EL (cell line): ENCODE measurements at regions not wholly inside any gene's neighbourhood (a gene's known extent, or its start where the extent isn't known, plus 50 kb on each side); places are given as distances from the start of the nearest gene placed in this dataset.

Source experiments
- DNase-seq: peaks from one replicate; pipeline ENCODE4 v3.0.0-alpha.2; 2016

DNA sequence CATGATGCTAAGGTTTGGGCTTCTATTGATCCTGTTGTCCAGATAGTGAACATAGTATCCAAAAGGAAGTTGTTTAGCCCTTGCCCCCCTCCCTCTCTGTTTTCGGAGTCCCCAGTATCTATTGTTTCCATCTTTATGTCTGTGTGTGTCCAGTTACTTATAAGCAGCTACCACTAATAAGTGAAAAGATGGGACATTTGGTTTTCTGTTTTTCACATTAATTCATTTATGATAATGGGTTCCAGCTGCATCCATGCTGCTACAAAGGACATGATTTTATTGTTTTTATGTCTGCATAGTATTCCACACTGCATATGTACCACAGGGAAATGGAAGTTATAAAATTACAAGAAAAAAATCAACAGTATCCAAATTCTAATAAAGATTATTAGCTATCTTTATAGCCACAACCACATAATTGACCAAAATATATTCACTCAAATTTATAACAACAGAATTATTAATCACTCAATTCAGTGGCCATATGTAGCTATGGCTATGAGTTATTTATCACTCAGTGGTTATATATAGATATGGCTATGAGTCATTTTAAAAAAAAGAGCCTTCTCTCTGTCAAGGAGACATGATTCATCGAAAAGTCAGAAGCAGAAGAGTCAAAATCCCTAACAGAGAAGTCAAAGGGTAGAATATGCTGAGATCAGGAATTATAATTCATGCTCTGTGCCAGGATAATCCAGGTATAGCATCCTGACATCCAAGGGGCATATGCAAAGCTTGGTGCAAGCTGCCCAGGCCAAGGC lies 367.5 kb downstream of the DEPDC1B start:
- DNase-seq: peak; percentile 69

DNA sequence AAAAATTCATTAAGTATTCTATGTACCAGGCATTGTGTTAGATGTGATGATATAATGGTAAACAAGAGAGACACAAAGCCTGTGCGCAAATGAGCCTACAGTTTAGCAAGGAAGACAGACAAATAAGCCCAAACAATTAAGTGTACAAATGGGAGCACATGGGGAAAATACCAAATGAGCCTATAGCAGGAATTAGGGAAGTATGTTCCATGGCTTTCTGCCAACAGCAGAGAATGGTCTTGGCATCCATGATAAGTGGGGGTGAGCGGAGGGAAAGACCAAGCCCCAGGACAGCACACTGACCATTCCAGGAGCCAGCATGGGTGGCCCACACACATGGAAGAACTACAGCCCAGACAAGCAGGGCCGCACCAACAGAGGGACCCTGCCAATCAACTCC lies 369.7 kb downstream of the DEPDC1B start:
- DNase-seq: no peak

DNA sequence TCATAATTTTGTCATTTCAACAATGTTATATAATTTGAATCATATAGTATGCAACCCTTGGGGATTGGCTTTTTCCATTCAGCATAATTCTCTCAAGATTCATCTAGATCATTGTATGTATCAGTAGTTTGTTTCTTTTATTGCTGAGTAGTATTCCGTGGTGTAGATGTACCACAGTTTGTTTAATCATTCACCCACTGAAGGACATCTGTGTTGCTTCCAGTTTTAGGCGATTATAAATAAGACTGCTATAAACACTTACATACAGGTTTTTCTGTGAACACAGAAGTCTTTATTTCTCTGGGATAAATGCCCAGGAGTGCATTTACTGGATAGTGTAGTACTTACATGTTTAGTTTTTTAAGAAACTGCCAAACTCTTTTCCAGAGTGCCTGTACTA lies 374.1 kb downstream of the DEPDC1B start:
- no peak for DNase-seq

DNA sequence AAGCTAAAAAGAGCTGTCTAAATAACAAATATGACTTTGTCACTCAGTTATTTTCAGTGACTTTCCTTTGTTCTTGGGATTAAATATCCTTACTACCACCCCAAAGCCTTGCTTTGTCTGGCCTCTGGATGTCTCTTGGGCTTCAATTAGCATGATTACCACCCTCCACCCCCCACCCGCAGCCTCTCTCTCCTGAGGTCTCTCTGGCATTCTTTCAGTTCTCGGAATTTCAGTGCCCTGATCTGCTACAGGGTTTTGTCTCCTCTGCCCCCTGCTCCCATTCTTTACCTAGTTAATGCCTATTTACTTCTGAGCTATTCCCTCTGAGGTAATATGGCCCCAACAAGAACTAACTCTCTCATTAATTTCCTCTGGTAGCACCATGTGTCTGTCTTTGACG lies 376.4 kb downstream of the DEPDC1B start:
- no peak for DNase-seq

DNA sequence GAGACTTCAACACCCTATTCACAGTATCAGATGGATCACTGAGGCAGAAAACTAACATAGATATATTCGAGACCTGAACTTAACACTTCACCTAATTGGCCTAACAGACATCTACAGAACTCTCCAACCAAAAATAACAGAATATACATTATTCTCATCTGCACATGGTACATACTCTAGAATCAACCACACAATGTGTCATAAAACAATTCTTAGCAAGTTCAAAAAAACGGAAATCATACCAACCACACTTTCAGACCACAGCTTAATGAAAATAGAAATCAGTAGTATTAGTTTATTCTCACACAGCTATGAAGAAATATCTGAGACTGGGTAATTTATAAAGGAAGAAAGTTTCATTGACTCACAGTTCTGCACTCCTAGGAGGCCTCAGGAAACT lies 387.9 kb downstream of the DEPDC1B start:
- DNase-seq: no peak

DNA sequence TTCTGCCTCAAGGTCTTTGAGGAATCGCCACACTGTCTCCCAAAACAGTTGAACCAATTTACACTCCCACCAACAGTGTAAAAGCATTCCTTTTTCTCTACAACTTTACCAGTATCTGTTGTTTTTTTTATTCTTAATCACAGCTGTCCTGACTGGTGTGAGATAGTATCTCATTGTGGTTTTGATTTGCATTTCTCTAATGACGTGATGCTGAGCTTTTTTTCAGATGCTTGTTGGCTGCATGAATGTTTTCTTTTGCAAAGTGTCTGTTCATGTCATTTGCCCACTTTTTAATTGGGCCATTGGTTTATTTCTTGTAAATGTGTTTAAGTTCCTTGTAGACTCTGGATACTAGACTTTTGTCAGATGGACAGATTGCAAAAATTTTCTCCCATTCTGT lies 400.0 kb downstream of the DEPDC1B start:
- peak; percentile 3 for DNase-seq

DNA sequence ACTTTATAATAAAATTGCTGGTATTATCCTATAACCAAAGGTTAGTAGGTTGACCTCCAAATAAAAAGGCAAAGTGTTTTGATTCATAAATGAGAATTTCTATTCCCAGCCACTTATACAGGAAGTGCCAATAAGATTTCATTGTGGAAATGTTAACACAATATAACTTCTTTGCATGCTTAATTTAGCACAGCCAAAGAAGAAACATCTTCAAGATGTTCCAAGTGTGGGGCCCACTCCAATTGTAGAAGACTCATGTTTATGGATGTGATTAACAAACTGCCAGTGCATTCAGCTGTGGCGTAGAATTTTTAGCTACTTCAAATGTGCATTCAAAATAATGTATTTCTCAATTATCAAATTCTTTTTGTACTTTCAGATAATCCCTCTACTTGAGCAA lies 402.3 kb downstream of the DEPDC1B start:
- DNase-seq: no peak

DNA sequence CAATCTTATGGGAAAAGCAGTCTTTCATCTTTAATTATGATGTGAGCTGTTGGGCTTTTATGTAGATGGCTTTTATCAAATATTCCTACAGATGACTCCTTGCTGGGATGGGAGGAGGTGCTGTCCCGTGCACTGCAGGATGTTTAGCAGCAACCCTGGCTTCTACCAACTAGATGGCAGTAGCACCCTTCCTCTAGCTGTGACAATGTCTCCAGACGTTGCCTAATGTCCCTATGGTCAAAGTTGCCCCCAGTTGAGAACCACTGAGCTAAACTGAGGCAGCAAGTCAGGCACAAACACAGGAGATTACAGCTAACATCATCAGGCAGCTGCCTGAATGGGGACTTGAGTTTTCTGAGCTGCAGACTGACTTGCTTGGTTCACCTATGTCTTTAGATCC lies 401.9 kb upstream of the PDE4D start:
- DNase-seq: peak; percentile 46

DNA sequence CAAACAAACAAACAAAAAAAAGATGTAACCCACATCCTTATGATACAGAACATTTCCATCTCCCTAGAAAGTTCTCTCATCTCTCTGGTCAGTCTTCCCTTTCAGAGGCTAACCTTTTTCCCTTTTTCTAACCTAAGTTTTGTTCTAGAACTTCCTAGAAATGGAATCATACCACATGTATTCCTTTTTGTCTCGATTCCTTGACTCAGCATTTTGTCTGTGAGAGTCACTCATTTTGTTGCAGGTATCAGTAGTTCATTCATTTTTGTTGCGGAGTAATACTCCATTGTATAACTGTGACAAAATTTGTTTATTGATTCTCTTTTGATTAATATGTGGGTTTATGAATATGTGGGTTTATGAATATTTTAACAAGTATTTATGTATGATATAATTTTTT lies 400.0 kb upstream of the PDE4D start:
- DNase-seq: no peak

DNA sequence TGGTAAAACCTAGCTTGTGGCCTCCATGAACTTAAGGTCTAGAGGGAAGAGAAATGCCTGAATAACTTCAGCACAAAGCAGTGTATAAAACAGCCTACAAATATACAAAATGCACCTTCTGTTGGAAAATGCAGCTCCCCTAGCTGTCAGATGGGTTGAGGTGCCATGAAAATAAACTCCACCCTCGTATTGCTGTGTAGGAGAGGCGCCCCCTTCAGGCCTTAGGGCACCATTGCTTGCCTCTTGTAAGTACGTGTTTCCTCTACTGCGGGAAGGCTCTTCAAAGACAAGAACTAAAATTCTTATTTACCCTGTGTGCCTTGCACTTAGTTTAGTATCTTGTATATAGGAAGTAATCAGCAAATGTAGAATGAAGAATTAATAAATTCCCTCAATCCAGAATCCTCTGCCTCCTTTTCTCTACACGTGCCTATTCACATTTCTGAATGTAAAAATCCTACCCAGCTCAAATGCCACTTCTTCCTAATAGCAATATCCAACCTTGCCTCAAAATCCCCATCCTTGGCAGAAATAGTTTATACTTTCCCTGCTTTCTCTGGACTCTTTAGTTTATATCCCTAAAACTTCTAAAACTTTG lies 393.7 kb upstream of the PDE4D start:
- DNase-seq: peak; percentile 67

DNA sequence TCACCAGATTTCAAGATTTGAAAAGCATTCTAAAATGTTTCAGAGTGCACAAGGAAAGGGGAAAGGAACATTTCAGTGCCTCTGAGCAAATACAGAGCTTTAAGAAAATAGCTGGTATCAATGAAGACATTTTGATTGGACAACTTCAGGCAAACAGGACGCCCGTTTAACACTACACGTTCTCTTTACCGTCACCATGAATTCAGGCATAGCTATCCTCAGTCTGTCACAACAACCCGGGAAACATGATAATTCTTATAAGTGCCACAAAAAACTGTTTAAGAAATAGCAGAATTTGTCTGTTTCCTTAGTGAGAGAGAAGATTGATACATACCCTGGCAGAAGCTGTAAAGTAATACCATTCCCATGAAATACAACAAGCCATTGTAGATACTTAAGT lies 392.4 kb upstream of the PDE4D start:
- no peak for DNase-seq

DNA sequence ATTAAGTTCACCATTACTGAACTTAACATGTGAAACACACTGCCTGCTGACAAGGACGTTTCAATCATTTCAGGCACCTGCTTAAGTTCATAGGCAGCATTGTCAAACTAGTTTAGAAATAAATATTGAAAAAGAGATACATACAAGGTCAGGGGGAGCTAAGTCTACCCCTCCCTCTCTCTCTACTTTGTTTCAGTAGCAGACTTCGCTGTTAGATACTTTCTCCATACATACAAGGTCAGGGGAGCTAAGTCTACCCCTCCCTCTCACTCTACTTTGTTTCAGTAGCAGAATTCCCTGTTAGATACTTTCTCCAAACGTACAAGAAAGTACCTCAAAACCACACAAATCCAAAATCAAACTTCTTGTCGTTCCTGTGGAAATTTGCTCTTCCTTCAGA lies 387.4 kb upstream of the PDE4D start:
- no peak for DNase-seq

DNA sequence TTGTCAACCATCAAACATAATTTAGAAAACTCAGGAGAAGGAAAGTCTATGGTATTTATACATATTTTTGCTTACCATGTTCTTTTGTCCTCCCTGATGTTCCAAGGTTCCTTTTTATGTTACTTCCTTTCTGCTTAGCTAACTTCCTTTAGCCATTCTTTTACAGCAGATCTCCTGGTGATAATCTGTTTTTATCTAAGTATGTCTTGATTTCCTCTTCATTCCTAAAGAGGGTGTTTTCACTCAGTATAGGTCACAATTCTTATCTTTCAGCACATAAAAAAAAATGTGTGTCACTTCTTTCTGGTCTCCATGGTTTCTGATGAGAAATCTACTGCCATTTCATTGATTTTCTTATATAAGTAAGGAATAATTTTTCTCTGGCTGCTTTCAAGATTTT lies 384.4 kb upstream of the PDE4D start:
- DNase-seq: no peak

DNA sequence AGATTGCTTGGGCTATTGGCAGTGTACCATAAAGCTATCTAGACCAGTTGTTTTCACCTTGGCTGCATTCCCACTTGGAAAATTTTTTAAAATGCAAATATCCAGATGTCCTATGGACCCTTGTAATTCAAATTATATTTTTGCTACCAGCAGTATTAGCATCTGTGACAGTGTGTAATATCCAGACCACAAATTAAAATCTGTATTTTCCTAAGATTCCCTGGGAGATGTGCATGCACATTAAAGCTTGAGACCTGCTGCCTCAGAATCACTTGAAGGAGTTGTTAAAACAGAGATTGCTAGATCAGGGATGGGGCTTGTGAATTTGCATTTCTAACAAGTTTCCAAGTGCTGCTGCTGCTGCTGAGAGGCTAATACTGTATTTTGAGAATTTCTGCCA lies 381.2 kb upstream of the PDE4D start:
- DNase-seq: no peak

DNA sequence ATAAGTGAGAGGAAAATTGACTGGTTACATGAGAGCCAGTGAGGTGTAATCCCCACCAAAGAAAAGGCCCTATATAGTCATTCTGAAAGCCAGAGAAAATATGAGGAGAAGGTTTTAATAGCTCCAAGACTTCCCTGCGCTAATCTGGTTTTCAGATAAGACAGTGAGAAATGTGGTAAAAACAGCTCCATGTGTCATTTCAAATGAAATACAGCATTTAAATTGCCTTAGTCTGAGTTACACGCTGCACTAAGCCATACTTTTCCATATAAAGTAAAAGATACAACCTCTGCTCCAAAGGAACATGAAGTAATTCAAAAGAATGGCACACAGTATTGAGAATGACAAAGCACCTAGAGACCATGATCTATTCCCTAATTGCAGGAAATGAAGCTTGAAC lies 378.0 kb upstream of the PDE4D start:
- DNase-seq: no peak

DNA sequence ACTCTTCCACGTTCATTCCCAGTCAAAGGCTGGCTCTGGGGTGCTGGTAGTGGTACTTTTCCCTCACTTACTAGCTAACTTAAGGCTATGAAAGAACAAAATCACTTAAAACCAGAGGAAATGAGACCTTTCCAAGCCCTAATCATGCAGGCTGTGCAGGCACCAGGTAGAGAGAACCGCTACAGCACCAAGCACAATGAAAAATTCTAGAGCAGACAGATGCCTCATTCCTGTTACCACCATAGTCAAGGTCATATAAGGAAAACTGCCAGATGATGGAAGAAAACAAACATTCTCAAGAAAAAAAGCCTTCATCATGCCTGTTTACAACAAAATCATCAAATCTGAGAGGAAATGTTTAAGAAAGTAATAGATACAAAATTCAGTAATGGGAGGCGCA lies 374.4 kb upstream of the PDE4D start:
- DNase-seq: no peak

DNA sequence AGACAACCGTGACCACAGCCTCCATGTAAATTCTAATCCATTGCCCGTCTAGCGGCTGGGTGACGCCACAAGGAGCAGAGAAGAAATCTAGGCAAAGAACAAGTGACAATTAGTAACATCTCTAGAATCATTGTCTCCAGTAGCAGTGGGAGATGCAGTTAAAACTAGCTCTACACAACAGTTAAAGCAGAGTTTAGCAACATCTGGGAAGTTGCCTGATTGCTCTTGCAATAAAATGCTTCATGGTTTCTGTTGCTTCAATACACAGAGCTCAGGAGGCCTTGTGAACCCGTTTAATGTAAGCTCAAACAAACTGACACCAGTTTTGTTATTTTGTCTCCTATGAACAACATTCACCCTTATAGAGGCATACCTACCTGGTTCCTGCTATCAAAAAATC lies 369.8 kb upstream of the PDE4D start:
- no peak for DNase-seq

DNA sequence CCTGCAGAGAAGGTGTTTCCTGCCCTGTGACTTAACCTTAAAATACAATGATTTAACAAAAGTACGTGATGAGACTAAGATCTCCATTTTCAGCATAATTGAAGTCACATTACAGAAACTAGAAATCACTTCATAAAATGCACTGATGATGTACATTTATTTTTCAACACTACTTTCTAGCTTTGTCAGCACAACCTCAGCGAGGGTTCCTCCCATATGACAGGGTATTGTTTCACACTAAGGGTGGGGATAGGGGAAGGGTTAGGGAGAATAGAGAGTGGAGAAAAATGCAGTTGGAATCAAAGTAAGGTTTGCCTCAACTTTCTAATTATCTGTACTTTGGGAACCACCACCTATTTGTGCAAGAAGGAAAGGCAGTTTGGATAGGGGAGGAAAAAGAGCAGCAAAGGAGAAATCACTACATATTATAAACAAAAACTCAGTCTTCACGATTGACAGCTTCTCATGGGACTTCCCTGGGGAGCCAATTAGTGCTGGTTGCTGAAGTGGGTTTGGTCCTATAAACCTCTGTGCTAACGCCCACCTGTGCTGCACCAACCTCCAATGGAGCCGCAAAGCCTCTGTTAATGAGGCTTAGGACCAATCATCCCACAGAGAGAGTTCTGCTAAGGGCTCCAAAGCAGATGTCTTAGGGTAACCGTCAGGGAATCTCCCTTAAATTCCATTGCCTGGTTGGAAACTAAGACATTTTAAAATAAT lies 369.2 kb upstream of the PDE4D start:
- no peak for DNase-seq

DNA sequence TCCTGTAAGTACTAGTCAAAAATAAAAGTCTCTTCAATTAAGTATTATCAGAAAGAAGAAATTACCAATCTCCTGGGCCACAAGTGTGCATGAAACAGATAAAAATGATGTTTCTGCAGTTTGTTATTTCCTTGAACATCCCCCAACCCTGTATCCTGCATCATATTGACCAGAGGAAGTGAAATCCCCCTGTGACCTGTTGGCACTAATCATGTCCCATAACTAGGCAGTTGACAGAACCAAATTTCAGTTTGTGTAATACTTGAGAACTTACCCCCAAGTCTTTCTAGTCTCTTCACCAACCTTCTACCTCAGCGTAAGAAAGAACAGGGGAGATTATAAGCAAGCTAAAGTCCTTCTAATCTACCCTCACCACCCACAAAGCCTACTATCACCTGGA lies 368.2 kb upstream of the PDE4D start:
- no peak for DNase-seq

DNA sequence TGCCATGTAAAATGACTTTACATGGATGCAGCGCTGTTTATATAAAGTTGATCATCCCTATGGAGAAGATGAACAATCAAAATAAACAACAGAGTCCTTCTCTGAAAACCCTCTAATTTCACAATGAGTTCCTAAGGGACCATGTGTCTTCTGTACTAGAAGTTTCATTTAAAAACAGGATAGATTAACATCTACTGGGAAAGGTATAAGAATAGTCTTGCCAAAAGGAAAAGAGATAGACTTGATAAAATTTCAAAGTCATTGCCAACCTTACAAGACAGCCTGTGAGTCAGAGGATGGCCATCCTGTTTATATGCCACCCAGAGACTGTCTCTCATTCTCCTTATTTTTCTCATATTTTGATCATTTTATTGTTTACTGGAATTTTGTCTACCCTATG lies 367.1 kb upstream of the PDE4D start:
- peak; percentile 14 for DNase-seq

DNA sequence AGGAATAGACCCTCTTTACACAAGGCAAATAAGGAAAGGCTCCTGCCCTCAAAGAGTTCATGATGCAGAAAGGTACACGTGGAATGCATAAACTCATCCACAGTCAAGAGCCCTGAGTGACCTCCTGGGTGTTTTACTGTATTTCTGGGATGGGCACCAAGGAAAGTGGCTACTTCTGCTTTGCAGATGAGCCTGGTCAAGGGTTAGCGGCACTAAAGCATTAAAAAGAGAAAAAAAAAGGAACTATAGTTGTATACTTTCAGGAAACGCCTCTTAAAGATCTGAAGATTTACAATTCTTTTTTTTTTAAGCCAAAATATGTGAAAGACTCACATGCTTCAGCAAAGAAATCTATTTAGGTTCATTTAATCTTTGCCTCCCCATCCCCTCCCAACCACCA lies 366.2 kb upstream of the PDE4D start:
- DNase-seq: no peak

DNA sequence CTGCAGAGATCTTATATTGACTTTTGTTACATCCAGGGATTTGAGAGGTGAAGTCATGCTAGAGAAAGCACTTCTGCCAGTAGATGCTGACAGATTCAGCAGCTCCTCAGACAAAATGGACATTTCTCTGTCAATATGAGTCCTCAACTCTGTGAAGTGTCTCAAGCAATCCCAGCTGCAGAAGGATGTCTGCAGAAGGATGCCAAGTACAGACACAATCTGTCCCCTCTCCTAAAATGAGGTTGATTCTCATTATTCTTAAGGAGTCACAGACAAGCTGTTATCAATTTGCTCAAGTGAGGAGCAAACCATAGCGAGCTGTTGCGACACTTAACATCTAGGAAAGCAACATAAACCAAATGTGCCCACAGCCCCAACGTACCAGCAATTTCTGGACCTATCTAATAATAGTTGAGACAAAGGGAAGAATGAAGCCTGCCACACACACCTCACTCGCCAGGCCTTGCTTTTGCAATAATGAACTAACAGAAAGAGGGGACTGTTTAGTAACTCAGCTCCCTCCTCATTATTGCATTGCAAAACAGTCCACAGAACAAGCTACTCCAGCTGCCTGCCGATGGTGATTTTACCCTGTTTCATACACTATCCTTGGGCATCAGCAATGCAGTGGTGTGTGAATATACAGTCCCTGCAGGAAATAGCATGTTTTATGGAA lies 364.2 kb upstream of the PDE4D start:
- no peak for DNase-seq

DNA sequence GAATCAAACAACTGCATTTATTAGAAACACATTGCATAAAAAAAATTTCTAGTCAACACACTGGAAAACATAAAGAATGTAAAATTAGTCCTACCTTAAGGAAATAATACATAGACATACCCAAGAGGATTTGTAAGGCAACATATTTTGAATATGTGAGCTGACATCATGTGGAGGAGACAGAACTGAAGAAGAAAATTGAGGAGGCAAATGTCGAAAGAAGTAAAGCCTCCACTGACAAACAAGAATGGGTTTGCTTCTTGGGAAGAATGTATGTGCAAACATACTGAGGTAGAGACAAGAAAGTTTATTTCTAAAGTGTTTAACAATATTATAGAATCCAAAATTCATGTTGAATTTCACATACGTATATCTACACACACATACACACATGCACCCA lies 363.0 kb upstream of the PDE4D start:
- no peak for DNase-seq

DNA sequence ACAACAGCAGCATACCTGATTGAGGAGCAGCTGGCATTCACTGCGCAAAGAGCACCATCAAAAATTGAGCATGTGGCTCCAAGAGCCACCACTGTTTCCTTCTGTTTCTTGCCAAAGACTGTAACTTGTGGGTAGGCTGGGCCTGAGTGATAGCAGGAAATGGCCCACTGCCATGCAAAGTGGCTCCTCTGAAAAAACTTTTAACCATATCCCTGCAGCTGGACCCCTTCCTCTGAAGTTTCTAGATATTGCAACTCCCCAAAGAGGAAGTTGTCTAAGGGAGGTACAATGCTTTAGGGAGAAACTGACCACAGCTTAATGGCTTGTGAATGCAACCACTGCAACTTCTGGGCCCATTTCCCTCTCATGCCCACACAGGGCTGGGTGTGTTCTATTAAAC lies 355.4 kb upstream of the PDE4D start:
- no peak for DNase-seq
